Epithelial cell of esophagus (primary cell): ENCODE measurements at regions not wholly inside any gene's neighbourhood (a gene's known extent, or its start where the extent isn't known, plus 50 kb on each side); places are given as distances from the start of the nearest gene placed in this dataset.

Source experiments
- DNase-seq: peaks from one replicate; pipeline ENCODE4 v3.0.0; 2010; ENCODE audit warnings: low read depth
- H3K4me3 ChIP-seq: 2 replicates; pipeline ENCODE4 v1.5.1; 2011; ENCODE audit warnings: mild to moderate bottlenecking, low read length, control low read depth
- CTCF ChIP-seq: IDR thresholded peaks from 2 replicates; pipeline ENCODE4 v1.5.1; 2011; ENCODE audit warnings: low read depth, mild to moderate bottlenecking, low read length, control low read depth, inconsistent platforms; ENCODE audit not compliant: insufficient read depth; ENCODE audit errors: missing control alignments

GRCh38 chr5:98713856-98714255 is 59.6 kb upstream of the RGMB start:
- no peak for DNase-seq
- H3K4me3 ChIP-seq, result no peak overlapping the region
- no peak for TF ChIP-seq CTCF

GRCh38 chr5:98714710-98715288 is 58.7 kb upstream of the RGMB start:
- DNase-seq, result no peak
- TF ChIP-seq CTCF, result no peak
- H3K4me3 ChIP-seq, result no peak overlapping the region

DNA sequence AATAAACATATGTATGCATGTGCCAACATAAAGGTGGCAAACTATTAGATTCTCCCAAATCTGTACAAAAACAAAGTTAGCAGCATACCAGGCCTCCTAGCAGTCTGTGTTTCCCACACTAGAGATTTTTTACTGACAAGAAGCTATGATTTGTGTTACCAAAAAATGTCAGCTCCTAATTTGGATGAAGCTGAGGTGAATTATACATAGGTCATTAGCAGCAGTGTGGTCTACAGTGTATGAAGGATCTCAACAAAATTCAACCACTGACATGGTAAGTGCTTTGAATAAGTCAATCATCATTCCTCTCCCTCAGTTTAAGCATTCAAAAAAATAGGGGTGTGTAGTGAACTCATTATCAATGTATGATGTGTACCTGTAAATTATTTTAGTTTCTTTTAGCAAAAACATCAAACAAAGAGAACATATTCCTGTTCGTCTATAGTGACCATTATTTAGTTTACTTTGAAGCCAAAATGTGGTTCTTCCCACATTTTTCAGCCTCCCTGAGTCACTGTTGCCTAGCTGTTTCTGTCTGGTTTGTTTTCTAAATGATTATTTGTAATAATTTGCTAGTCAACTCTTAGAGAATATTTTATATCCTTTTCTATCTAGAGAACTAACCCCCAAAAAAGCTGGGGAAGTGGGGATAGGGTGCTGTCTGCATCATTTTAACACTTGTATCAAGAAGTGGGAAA is 52.1 kb upstream of the RGMB start:
- no peak for TF ChIP-seq CTCF
- DNase-seq, result no peak
- no peak overlapping the region for H3K4me3 ChIP-seq

- H3K4me3 ChIP-seq, result no peak overlapping the region
- no peak for TF ChIP-seq CTCF
- no peak for DNase-seq
Observed at GRCh38 chr5:98722188-98722587, 51.3 kb upstream of the RGMB start.

GRCh38 chr5:98723061-98723460 is 50.4 kb upstream of the RGMB start:
- TF ChIP-seq CTCF, result no peak
- no peak overlapping the region for H3K4me3 ChIP-seq
- DNase-seq, result no peak
